ENCODE measurements at regions not wholly inside any gene's neighbourhood (a gene's known extent, or its start where the extent isn't known, plus 50 kb on each side); places are given as distances from the start of the nearest gene placed in this dataset.

GRCh38 chr12:81005606-81006005, 67.9 kb upstream of the LIN7A start:
- TF ChIP-seq POLR2A (IDR thresholded peaks at IDR 0.05; ENCODE audit: control extremely low read depth in 1 of 2, low read depth in 2 of 2, low read length in 2 of 2) = no peak
- no peak for TF ChIP-seq RFX5 (IDR thresholded peaks at IDR 0.05; ENCODE audit: borderline replicate concordance, low read depth, low read length)
- TF ChIP-seq BRCA1 (IDR thresholded peaks at IDR 0.05; ENCODE audit: low read depth, low read length) = no peak
- no peak for TF ChIP-seq EZH2 (IDR thresholded peaks at IDR 0.05; ENCODE audit: low read depth, low read length, severe bottlenecking)
- TF ChIP-seq CTCF (IDR thresholded peaks at IDR 0.05; ENCODE audit: control extremely low read depth in 1 of 3, insufficient read depth in 1 of 3, low read depth in 1 of 3, low read length in 3 of 3) = no peak
